ENCODE measurements at regions not wholly inside any gene's neighbourhood (a gene's known extent, or its start where the extent isn't known, plus 50 kb on each side); places are given as distances from the start of the nearest gene placed in this dataset.
"Not testable (repeated sequence)": the region's sequence is repeated elsewhere in the genome, so short reads cannot be mapped to it uniquely, and the experiment has no call there.

GRCh38 chr3:171979081-171979480, 60.3 kb upstream of the FNDC3B start:
- no peak for DNase-seq
- Histone ChIP-seq H3K27ac (no peak overlapping the region), H3K9me3 (no peaks in the 10 kb centered on the region), H3K36me3 (no peaks in the 10 kb centered on the region), H3K4me3 (no peak overlapping the region), H3K4me1 (no peaks in the 10 kb centered on the region), H3K27me3 (no peaks in the 10 kb centered on the region)
- intact Hi-C loops (cut with DNase I): no loop called here
- ATAC-seq: no peak
- 89% methylated on average over 6 of the region's 8 CpGs for WGBS (ENCODE audit: insufficient coverage, low coverage, low lambda C conversion rate, missing lambda C conversion rate)
- TF ChIP-seq, protein P1, sequence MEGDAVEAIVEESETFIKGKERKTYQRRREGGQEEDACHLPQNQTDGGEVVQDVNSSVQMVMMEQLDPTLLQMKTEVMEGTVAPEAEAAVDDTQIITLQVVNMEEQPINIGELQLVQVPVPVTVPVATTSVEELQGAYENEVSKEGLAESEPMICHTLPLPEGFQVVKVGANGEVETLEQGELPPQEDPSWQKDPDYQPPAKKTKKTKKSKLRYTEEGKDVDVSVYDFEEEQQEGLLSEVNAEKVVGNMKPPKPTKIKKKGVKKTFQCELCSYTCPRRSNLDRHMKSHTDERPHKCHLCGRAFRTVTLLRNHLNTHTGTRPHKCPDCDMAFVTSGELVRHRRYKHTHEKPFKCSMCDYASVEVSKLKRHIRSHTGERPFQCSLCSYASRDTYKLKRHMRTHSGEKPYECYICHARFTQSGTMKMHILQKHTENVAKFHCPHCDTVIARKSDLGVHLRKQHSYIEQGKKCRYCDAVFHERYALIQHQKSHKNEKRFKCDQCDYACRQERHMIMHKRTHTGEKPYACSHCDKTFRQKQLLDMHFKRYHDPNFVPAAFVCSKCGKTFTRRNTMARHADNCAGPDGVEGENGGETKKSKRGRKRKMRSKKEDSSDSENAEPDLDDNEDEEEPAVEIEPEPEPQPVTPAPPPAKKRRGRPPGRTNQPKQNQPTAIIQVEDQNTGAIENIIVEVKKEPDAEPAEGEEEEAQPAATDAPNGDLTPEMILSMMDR (IDR thresholded peaks at IDR 0.05): no peak
- TF ChIP-seq POLR2A (IDR thresholded peaks at IDR 0.05): no peak

DNA sequence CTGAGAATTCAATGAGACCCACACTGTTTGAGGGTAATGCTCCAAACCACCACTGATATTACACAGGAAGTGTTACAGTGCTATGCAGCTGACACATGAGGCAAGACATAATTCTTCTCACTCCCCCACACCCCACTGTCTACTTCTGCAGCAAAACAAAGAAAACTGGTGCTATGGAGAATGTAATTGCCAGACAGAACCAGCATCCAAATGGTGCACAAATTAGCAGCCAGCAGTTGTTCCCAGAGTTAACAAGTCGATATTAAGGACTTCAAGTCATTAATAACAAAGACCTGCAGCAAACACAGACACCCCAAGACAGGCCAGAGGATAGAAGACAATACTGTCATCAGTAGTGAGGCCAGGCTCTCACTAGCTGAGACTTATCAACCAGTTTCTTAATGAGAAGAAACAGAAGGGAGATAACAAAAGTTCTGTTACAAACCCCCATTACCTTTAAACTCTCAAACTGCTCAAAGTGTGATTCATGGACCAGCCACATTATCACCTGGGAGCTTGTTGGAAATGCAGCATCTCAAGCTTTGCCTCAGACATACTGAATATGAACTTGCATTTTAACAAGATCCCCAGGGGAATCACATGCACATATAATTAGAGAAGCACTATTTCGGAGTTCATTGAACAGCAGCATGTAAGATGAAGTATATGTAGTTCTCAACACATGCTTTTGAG, 58.7 kb upstream of the FNDC3B start:
- H3K36me3 ChIP-seq: no peaks in the 10 kb centered on the region
- no peak overlapping the region for H3K27ac ChIP-seq
- H3K4me1 ChIP-seq: no peaks in the 10 kb centered on the region
- H3K4me3 ChIP-seq: no peak overlapping the region
- ATAC-seq (peak; percentile 39 to 64 (median 54)), DNase-seq (no peak)
- no peaks in the 10 kb centered on the region for H3K27me3 ChIP-seq
- 50% methylated on average over 1 of the region's 2 CpGs for WGBS (ENCODE audit: insufficient coverage, low coverage, low lambda C conversion rate, missing lambda C conversion rate)
- H3K9me3 ChIP-seq: no peaks in the 10 kb centered on the region
- TF ChIP-seq POLR2A (IDR thresholded peaks at IDR 0.05): no peak
- TF ChIP-seq, protein P1 (IDR thresholded peaks at IDR 0.05): no peak
- intact Hi-C loops (cut with DNase I): no loop called here

DNA sequence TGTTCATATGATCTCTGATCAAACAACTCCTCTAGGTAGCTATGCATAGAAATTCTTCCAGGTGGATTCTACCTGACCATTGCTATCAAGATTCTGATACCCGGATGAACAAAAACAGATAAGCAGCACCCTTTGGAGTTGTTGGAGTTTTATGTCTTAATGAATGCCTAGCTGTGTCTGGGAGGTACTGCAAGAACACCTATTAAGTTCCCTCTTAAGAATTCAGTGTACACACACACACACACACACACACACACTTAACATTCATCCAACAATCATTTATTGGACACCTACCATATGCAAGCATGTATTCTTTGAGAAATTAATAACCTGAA, 58.1 kb upstream of the FNDC3B start:
- no peak for TF ChIP-seq POLR2A (IDR thresholded peaks at IDR 0.05)
- TF ChIP-seq, protein P1 (IDR thresholded peaks at IDR 0.05): no peak
- no peak overlapping the region for H3K27ac ChIP-seq
- intact Hi-C loops (cut with DNase I): no loop called here

GRCh38 chr3:171982828-171983227, 56.5 kb upstream of the FNDC3B start:
- Histone ChIP-seq H3K36me3 (no peaks in the 10 kb centered on the region), H3K4me1 (no peaks in the 10 kb centered on the region), H3K27ac (no peak overlapping the region), H3K27me3 (no peaks in the 10 kb centered on the region), H3K9me3 (no peaks in the 10 kb centered on the region), H3K4me3 (no peak overlapping the region)
- ATAC-seq (no peak), DNase-seq (no peak)
- whole genome bisulfite sequencing (ENCODE audit: insufficient coverage, low coverage, low lambda C conversion rate, missing lambda C conversion rate): 71% methylated on average over 2 of the region's 2 CpGs
- no peak for TF ChIP-seq POLR2A (IDR thresholded peaks at IDR 0.05)
- TF ChIP-seq, protein P1 (IDR thresholded peaks at IDR 0.05): no peak
- intact Hi-C loops (cut with DNase I): no loop called here

More for the DNA sequence above, 58.1 kb upstream of the FNDC3B start:
- no CpG with 5 or more reads among the region's 1 CpG for WGBS (ENCODE audit: insufficient coverage, low coverage, low lambda C conversion rate, missing lambda C conversion rate)
- H3K36me3 ChIP-seq: no peaks in the 10 kb centered on the region
- no peak overlapping the region for H3K4me3 ChIP-seq
- no peaks in the 10 kb centered on the region for H3K9me3 ChIP-seq
- H3K27me3 ChIP-seq: no peaks in the 10 kb centered on the region
- DNase-seq (no peak), ATAC-seq (no peak)
- no peaks in the 10 kb centered on the region for H3K4me1 ChIP-seq

GRCh38 chr3:171983685-171984084, 55.7 kb upstream of the FNDC3B start:
- H3K4me3 ChIP-seq; H3K9me3 ChIP-seq; H3K27ac ChIP-seq; H3K4me1 ChIP-seq; H3K36me3 ChIP-seq; ATAC-seq; DNase-seq; intact Hi-C loops (cut with DNase I); H3K27me3 ChIP-seq: not testable (repeated sequence)
- 70% methylated on average over 8 of the region's 8 CpGs for WGBS (ENCODE audit: insufficient coverage, low coverage, low lambda C conversion rate, missing lambda C conversion rate)
